IMR-90 (cell line): ENCODE measurements at regions not wholly inside any gene's neighbourhood (a gene's known extent, or its start where the extent isn't known, plus 50 kb on each side); places are given as distances from the start of the nearest gene placed in this dataset.

Experiments used
- ATAC-seq: fragments of 200-7000 bp; cut with Tn5 transposase; 2 replicates; pipeline ENCODE4 v1.9.1; 2020; ENCODE audit warnings: low read depth, mild to moderate bottlenecking, moderate library complexity
- BruUV-seq: library from RNA; stranded (reverse); fragments of 400-500 nt; replicated peaks from 2 replicates; lab custom pipeline; 2021; lab: Mats Ljungman, UMichigan
- CTCF ChIA-PET: fragments of 300-600 bp; formaldehyde crosslinking; extraction: SDS; loops from one replicate; lab custom pipeline; 2021; ENCODE audit warnings: antibody characterized with exemption; lab: Yijun Ruan, JAX
- POLR2A ChIA-PET: fragments of 300-600 bp; sonication (Branson Sonifier 250); formaldehyde crosslinking; loops from one replicate; lab custom pipeline; 2022; ENCODE audit warnings: antibody characterized with exemption; ENCODE audit not compliant: unreplicated experiment; lab: Charles Lee
- DNase-seq: peaks from one replicate; pipeline ENCODE4 v3.0.0; 2013
- H2AFZ ChIP-seq: replicated peaks from 2 replicates; pipeline ENCODE3; 2013; ENCODE audit warnings: low read length, mild to moderate bottlenecking; ENCODE audit not compliant: poor library complexity
- H2AK5ac ChIP-seq: 2 replicates; pipeline ENCODE4 v1.6.1; 2013; ENCODE audit warnings: low read depth, low read length, inconsistent platforms
- H2AK9ac ChIP-seq: replicated peaks from 2 replicates; pipeline ENCODE3; 2013; ENCODE audit warnings: mild to moderate bottlenecking, low read depth, low read length, moderate library complexity; ENCODE audit not compliant: poor library complexity
- H2BK120ac ChIP-seq: 2 replicates; pipeline ENCODE4 v1.6.1; 2013; ENCODE audit warnings: low read depth, low read length, inconsistent platforms
- H2BK15ac ChIP-seq: 3 replicates; pipeline ENCODE4 v1.6.1; 2013; ENCODE audit warnings: low read depth, low read length, inconsistent platforms
- H2BK20ac ChIP-seq: 2 replicates; pipeline ENCODE4 v1.6.1; 2013; ENCODE audit warnings: low read depth, mild to moderate bottlenecking, inconsistent platforms, low read length, moderate library complexity
- H2BK5ac ChIP-seq: 2 replicates; pipeline ENCODE4 v1.6.1; 2013; ENCODE audit warnings: mild to moderate bottlenecking, low read depth, low read length, inconsistent platforms; ENCODE audit not compliant: poor library complexity, severe bottlenecking
- H3K14ac ChIP-seq: replicated peaks from 2 replicates; pipeline ENCODE4 v1.6.1; 2013; ENCODE audit warnings: low read depth, low read length, inconsistent platforms
- H3K18ac ChIP-seq: 2 replicates; pipeline ENCODE4 v1.6.1; 2013; ENCODE audit warnings: low read depth, low read length, control low read depth
- H3K23ac ChIP-seq: 2 replicates; pipeline ENCODE4 v1.6.1; 2013; ENCODE audit warnings: low read depth, low read length, inconsistent platforms
- H3K27ac ChIP-seq: 2 replicates; pipeline ENCODE4 v1.5.1; 2013; ENCODE audit warnings: mild to moderate bottlenecking, control low read depth, low read length; ENCODE audit not compliant: insufficient read depth
- H3K27me3 ChIP-seq: 2 replicates; pipeline ENCODE4 v1.6.1; 2013; ENCODE audit warnings: low read length; ENCODE audit not compliant: control insufficient read depth, insufficient read depth
- H3K36me3 ChIP-seq: 2 replicates; pipeline ENCODE4 v1.6.1; 2013; ENCODE audit warnings: low read length, mixed read lengths; ENCODE audit not compliant: control insufficient read depth, insufficient read depth
- H3K4ac ChIP-seq: 2 replicates; pipeline ENCODE4 v1.6.1; 2013; ENCODE audit warnings: low read depth, low read length, inconsistent platforms
- H3K4me1 ChIP-seq: 2 replicates; pipeline ENCODE4 v1.6.1; 2013; ENCODE audit warnings: low read length, mixed read lengths; ENCODE audit not compliant: control insufficient read depth, insufficient read depth
- H3K4me2 ChIP-seq: 2 replicates; pipeline ENCODE4 v1.6.1; 2013; ENCODE audit warnings: low read depth, mild to moderate bottlenecking, control low read depth, low read length, moderate library complexity
- H3K4me3 ChIP-seq: 2 replicates; pipeline ENCODE4 v1.5.1; 2013; ENCODE audit warnings: low read depth, mild to moderate bottlenecking, control low read depth, low read length, moderate library complexity; ENCODE audit not compliant: insufficient read depth
- H3K56ac ChIP-seq: 2 replicates; pipeline ENCODE4 v1.6.1; 2013; ENCODE audit warnings: low read length, inconsistent platforms; ENCODE audit not compliant: insufficient read depth; ENCODE audit errors: extremely low read depth
- H3K79me1 ChIP-seq, 2 experiments: 2 replicates each; pipeline ENCODE4 v1.6.1; 2013; ENCODE audit warnings: low read length in 2 of 2, inconsistent platforms in 1 of 2, low read depth in 1 of 2
- H3K9ac ChIP-seq: 2 replicates; pipeline ENCODE4 v1.6.1; 2013; ENCODE audit warnings: low read depth, low read length, control low read depth
- H3K9me1 ChIP-seq: 2 replicates; pipeline ENCODE4 v1.6.1; 2013; ENCODE audit warnings: low read length, inconsistent platforms; ENCODE audit not compliant: insufficient read depth
- H3K9me3 ChIP-seq: 2 replicates; pipeline ENCODE4 v1.6.1; 2013; ENCODE audit warnings: low read length; ENCODE audit not compliant: control insufficient read depth, insufficient read depth
- H4K20me1 ChIP-seq: 2 replicates; pipeline ENCODE4 v1.6.1; 2013; ENCODE audit warnings: low read length, inconsistent platforms; ENCODE audit not compliant: insufficient read depth
- H4K5ac ChIP-seq: 2 replicates; pipeline ENCODE4 v1.6.1; 2013; ENCODE audit warnings: mild to moderate bottlenecking, low read depth, low read length, control low read depth
- H4K8ac ChIP-seq, 2 experiments: 2 replicates each; pipeline ENCODE4 v1.6.1; 2013; ENCODE audit warnings: low read depth in 2 of 2, low read length in 2 of 2, control low read depth in 1 of 2, inconsistent platforms in 1 of 2
- H4K91ac ChIP-seq: 2 replicates; pipeline ENCODE4 v1.6.1; 2013; ENCODE audit warnings: low read depth, low read length, inconsistent platforms; ENCODE audit not compliant: insufficient read depth
- BHLHE40 ChIP-seq: fragments of 150-350 bp; IDR thresholded peaks from 2 replicates; pipeline ENCODE4 v1.6.1; 2016; ENCODE audit warnings: mild to moderate bottlenecking, low read depth, low read length
- CTCF ChIP-seq: conservative IDR thresholded peaks from 2 replicates; pipeline ENCODE4 v1.5.1; 2012; ENCODE audit warnings: mild to moderate bottlenecking, low read depth, low read length, improper control_type of control experiment
- ELK1 ChIP-seq: fragments of 150-350 bp; IDR thresholded peaks from 2 replicates; pipeline ENCODE4 v1.6.1; 2016; ENCODE audit warnings: low read depth, mild to moderate bottlenecking, low read length, moderate library complexity, borderline replicate concordance
- FOS ChIP-seq: fragments of 150-350 bp; IDR thresholded peaks from 2 replicates; pipeline ENCODE4 v1.6.1; 2016; ENCODE audit warnings: low read depth, low read length
- MAFK ChIP-seq: IDR thresholded peaks from 2 replicates; pipeline ENCODE4 v1.6.1; 2012; ENCODE audit warnings: low read depth, low read length, improper control_type of control experiment
- MAZ ChIP-seq: IDR thresholded peaks from 2 replicates; pipeline ENCODE4 v1.6.1; 2012; ENCODE audit warnings: low read depth, mild to moderate bottlenecking, low read length, improper control_type of control experiment, moderate library complexity, borderline replicate concordance
- MXI1 ChIP-seq: IDR thresholded peaks from 2 replicates; pipeline ENCODE4 v1.6.1; 2012; ENCODE audit warnings: low read depth, mild to moderate bottlenecking, low read length, moderate library complexity, borderline replicate concordance
- NFE2L2 ChIP-seq: fragments of 150-350 bp; IDR thresholded peaks from 2 replicates; pipeline ENCODE4 v1.6.1; 2016; ENCODE audit warnings: low read depth, mild to moderate bottlenecking, low read length
- POLR2A ChIP-seq: IDR thresholded peaks from 2 replicates; pipeline ENCODE4 v1.6.1; 2012; ENCODE audit warnings: mild to moderate bottlenecking, low read depth, low read length
- RAD21 ChIP-seq: IDR thresholded peaks from 2 replicates; pipeline ENCODE4 v1.6.1; 2012; ENCODE audit warnings: low read length, improper control_type of control experiment
- SMC3 ChIP-seq: fragments of 150-350 bp; IDR thresholded peaks from 2 replicates; pipeline ENCODE4 v1.6.1; 2016; ENCODE audit warnings: low read depth, mild to moderate bottlenecking, antibody characterized with exemption, low read length, moderate library complexity
- USF2 ChIP-seq: fragments of 150-350 bp; IDR thresholded peaks from 2 replicates; pipeline ENCODE4 v1.6.1; 2017; ENCODE audit warnings: mild to moderate bottlenecking, antibody characterized with exemption, low read length, low read depth
- WGBS, 2 experiments: methylation state at CpG; one replicate each; pipeline versions ENCODE4 v1.1.5 to v1.1.7; 2013; ENCODE audit warnings: missing lambda C conversion rate in 2 of 2; ENCODE audit not compliant: insufficient read length in 1 of 2; ENCODE audit errors: extremely low coverage in 2 of 2; 5-methylcytosine and 5-hydroxymethylcytosine counted together
- dilution Hi-C: fragments of 300-500 bp; cut with HindIII; formaldehyde crosslinking; loops from one replicate; pipeline ENCODE4 v1.14.3; 2018; ENCODE audit warnings: low sequenced_read_pairs; ENCODE audit not compliant: unreplicated experiment
- in situ Hi-C: fragments of 300-500 bp; cut with MboI; formaldehyde crosslinking; loops from 3 replicates; pipeline ENCODE4 v1.14.3; 2019; ENCODE audit warnings: low sequenced_read_pairs, inconsistent platforms, mixed read lengths
- intact Hi-C: fragments of 100-400 bp; cut with micrococcal nuclease; formaldehyde crosslinking; loops from 2 replicates; pipeline ENCODE4 v1.10.0; 2022

- H2AFZ ChIP-seq, result no peak overlapping the region
- no peak overlapping the region for H2AK9ac ChIP-seq
- intact Hi-C loops (no loop called here), dilution Hi-C loops (no loop called here), in situ Hi-C loops (no loop called here)
- H3K23ac ChIP-seq, result no peak overlapping the region
- ChIA-PET POLR2A (no interaction called here), CTCF (no interaction called here)
- H3K4me2 ChIP-seq, result no peak overlapping the region
- no peaks in the 10 kb centered on the region for H3K27me3 ChIP-seq
- no peak overlapping the region for H3K14ac ChIP-seq
- H3K4ac ChIP-seq, result no peak overlapping the region
- H3K4me3 ChIP-seq, result no peak overlapping the region
- H2BK20ac ChIP-seq, result no peak overlapping the region
- no peak overlapping the region for H4K5ac ChIP-seq
- no peak for DNase-seq
- 0 out of 2 replicates have a peak overlapping the region, but pooled peaks have one; percentile 8 for H2AK5ac ChIP-seq
- no peak for ATAC-seq
- H3K4me1 ChIP-seq, result peaks cover 13% of the 10 kb centered on the region
- no peak overlapping the region for H3K9ac ChIP-seq
- peaks cover 3% of the 10 kb centered on the region; the same call in 1 of the 2 replicates for H3K9me1 ChIP-seq
- H4K20me1 ChIP-seq, result no peaks in the 10 kb centered on the region
- peaks cover 4% of the 10 kb centered on the region for H3K9me3 ChIP-seq
- no peak overlapping the region for H4K91ac ChIP-seq
- H2BK120ac ChIP-seq, result no peak overlapping the region
- H2BK5ac ChIP-seq, result no peak overlapping the region
- H3K36me3 ChIP-seq, result no peaks in the 10 kb centered on the region
- no peak for TF ChIP-seq POLR2A
- no peak for TF ChIP-seq FOS
- no peak for TF ChIP-seq CTCF
- TF ChIP-seq MAZ, result no peak
- TF ChIP-seq MXI1, result no peak
- TF ChIP-seq MAFK, result no peak
- TF ChIP-seq ELK1, result no peak
- TF ChIP-seq SMC3, result no peak
- no peak for TF ChIP-seq BHLHE40
- TF ChIP-seq USF2, result no peak
- TF ChIP-seq RAD21, result no peak
- TF ChIP-seq NFE2L2, result no peak
- no peak overlapping the region for H3K27ac ChIP-seq
- no CpG with 5 or more reads among the region's 1 CpG for WGBS, 2 experiments
- no peak overlapping the region for H3K56ac ChIP-seq
- no peak overlapping the region for H3K18ac ChIP-seq
- H3K79me1 ChIP-seq, result no peaks in the 10 kb centered on the region
- no peak overlapping the region for H4K8ac ChIP-seq
- H2BK15ac ChIP-seq, result peak overlapping the region; percentile 14; the same call in 1 of the 3 replicates
- BruUV-seq, result no TSS peak
Observed at GRCh38 chr2:215767625-215768024, 245.7 kb downstream of the MREG start.
